ENCODE measurements at regions not wholly inside any gene's neighbourhood (a gene's known extent, or its start where the extent isn't known, plus 50 kb on each side); places are given as distances from the start of the nearest gene placed in this dataset.

DNA sequence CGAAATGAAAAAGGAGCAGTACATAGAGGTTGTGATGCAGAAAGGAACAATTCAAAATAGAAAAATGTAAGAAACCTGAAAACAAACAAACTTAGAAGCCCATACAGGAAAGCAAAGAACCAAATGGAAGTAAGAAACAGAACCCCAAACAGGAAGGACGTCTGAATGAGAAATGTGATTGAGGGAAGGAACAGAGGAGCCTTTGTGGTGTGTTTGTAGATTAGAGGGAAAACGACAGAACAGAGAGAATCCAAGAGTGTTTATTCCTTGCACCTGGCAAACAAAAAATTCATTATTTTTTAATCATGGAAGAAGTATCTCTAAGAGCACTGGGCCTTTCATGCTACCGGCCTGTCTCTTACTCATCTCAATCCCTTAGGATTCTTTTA is 67.8 kb upstream of the ZSWIM6 start:
- Histone ChIP-seq H3K4me3 (no peak overlapping the region), H3K9me1 (ENCODE audit: control insufficient read depth, insufficient read depth, low read length) (no peaks in the 10 kb centered on the region), H3K4me1 (replicated peaks in 1 of 2; ENCODE audit: control insufficient read depth in 2 of 2, insufficient read depth in 2 of 2, low read length in 2 of 2) (no peaks in the 10 kb centered on the region), H3K4me2 (ENCODE audit: insufficient read depth, low read length) (no peak overlapping the region), H2AFZ (ENCODE audit: low read depth, low read length) (no peak overlapping the region), H3K9me3 (replicated peaks; ENCODE audit: control insufficient read depth, insufficient read depth, low read depth, low read length) (no peaks in the 10 kb centered on the region), H3K9ac (ENCODE audit: insufficient read depth in 1 of 2, low read depth in 2 of 2, low read length in 2 of 2) (no peak overlapping the region), H3K27me3 (ENCODE audit: control insufficient read depth in 2 of 2, insufficient read depth in 2 of 2, low read length in 2 of 2) (peaks cover 19 to 26% of the 10 kb centered on the region in 2 experiments), H3K27ac (ENCODE audit: extremely low read depth, low read depth, low read length) (no peak overlapping the region), H3K36me3 (ENCODE audit: control insufficient read depth, insufficient read depth, low read length) (no peaks in the 10 kb centered on the region), H4K20me1 (replicated peaks; ENCODE audit: control insufficient read depth, insufficient read depth, low read length) (no peaks in the 10 kb centered on the region), H3K79me2 (ENCODE audit: control insufficient read depth, insufficient read depth, low read length) (no peaks in the 10 kb centered on the region)
- in situ Hi-C loops (cut with MboI) (no loop called here), intact Hi-C loops (cut with micrococcal nuclease) (no loop called here)
- WGBS (ENCODE audit: insufficient coverage, low coverage, missing lambda C conversion rate) = 0% methylated on average over 4 of the region's 4 CpGs
- DNase-seq (ENCODE audit: extremely low read depth in 1 of 4, low spot score in 3 of 4) (no peak), ATAC-seq (no peak), FAIRE-seq (no peak)
- ChIA-PET POLR2A (interaction anchor here (0.6 kb wide), 1 partner anchor 141 kb away, joined by 3 read pairs; no protein-coding TSS in a partner anchor), CTCF (ENCODE audit: low intra/inter-chr PET ratio) (no interaction called here)
- no TSS peak for BruUV-seq (replicated peaks)
- TF ChIP-seq MYBL2 (IDR thresholded peaks at IDR 0.05; ENCODE audit: low read depth) (no peak), MYBL2 (CRISPR knock-in tag; IDR thresholded peaks at IDR 0.05; ENCODE audit: borderline replicate concordance) (no peak), ZNF583 (CRISPR knock-in tag; IDR thresholded peaks at IDR 0.05) (no peak), SIN3B (IDR thresholded peaks at IDR 0.05; ENCODE audit: low read depth) (no peak), SMAD2 (IDR thresholded peaks at IDR 0.05; ENCODE audit: low read depth, low read length) (no peak), THRAP3 (IDR thresholded peaks at IDR 0.05; ENCODE audit: borderline replicate concordance) (no peak), ZNF12 (CRISPR knock-in tag; IDR thresholded peaks at IDR 0.05) (no peak), MAFF (IDR thresholded peaks at IDR 0.05; ENCODE audit: low read length) (no peak)
- TF ChIP-seq, protein P1, sequence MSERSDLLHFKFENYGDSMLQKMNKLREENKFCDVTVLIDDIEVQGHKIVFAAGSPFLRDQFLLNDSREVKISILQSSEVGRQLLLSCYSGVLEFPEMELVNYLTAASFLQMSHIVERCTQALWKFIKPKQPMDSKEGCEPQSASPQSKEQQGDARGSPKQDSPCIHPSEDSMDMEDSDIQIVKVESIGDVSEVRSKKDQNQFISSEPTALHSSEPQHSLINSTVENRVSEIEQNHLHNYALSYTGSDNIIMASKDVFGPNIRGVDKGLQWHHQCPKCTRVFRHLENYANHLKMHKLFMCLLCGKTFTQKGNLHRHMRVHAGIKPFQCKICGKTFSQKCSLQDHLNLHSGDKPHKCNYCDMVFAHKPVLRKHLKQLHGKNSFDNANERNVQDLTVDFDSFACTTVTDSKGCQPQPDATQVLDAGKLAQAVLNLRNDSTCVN (CRISPR knock-in tag; IDR thresholded peaks at IDR 0.05) = no peak
- TF ChIP-seq, protein P2, sequence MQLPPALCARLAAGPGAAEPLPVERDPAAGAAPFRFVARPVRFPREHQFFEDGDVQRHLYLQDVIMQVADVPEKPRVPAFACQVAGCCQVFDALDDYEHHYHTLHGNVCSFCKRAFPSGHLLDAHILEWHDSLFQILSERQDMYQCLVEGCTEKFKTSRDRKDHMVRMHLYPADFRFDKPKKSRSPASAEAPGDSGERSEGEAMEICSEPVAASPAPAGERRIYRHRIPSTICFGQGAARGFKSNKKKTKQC (CRISPR knock-in tag; IDR thresholded peaks at IDR 0.05) = no peak
- TF ChIP-seq, protein P3, sequence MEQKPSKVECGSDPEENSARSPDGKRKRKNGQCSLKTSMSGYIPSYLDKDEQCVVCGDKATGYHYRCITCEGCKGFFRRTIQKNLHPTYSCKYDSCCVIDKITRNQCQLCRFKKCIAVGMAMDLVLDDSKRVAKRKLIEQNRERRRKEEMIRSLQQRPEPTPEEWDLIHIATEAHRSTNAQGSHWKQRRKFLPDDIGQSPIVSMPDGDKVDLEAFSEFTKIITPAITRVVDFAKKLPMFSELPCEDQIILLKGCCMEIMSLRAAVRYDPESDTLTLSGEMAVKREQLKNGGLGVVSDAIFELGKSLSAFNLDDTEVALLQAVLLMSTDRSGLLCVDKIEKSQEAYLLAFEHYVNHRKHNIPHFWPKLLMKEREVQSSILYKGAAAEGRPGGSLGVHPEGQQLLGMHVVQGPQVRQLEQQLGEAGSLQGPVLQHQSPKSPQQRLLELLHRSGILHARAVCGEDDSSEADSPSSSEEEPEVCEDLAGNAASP (IDR thresholded peaks at IDR 0.05) = no peak
- TF ChIP-seq, protein P4, sequence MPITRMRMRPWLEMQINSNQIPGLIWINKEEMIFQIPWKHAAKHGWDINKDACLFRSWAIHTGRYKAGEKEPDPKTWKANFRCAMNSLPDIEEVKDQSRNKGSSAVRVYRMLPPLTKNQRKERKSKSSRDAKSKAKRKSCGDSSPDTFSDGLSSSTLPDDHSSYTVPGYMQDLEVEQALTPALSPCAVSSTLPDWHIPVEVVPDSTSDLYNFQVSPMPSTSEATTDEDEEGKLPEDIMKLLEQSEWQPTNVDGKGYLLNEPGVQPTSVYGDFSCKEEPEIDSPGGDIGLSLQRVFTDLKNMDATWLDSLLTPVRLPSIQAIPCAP (CRISPR knock-in tag; IDR thresholded peaks at IDR 0.05; ENCODE audit: borderline replicate concordance) = no peak
- TF ChIP-seq, protein P5, sequence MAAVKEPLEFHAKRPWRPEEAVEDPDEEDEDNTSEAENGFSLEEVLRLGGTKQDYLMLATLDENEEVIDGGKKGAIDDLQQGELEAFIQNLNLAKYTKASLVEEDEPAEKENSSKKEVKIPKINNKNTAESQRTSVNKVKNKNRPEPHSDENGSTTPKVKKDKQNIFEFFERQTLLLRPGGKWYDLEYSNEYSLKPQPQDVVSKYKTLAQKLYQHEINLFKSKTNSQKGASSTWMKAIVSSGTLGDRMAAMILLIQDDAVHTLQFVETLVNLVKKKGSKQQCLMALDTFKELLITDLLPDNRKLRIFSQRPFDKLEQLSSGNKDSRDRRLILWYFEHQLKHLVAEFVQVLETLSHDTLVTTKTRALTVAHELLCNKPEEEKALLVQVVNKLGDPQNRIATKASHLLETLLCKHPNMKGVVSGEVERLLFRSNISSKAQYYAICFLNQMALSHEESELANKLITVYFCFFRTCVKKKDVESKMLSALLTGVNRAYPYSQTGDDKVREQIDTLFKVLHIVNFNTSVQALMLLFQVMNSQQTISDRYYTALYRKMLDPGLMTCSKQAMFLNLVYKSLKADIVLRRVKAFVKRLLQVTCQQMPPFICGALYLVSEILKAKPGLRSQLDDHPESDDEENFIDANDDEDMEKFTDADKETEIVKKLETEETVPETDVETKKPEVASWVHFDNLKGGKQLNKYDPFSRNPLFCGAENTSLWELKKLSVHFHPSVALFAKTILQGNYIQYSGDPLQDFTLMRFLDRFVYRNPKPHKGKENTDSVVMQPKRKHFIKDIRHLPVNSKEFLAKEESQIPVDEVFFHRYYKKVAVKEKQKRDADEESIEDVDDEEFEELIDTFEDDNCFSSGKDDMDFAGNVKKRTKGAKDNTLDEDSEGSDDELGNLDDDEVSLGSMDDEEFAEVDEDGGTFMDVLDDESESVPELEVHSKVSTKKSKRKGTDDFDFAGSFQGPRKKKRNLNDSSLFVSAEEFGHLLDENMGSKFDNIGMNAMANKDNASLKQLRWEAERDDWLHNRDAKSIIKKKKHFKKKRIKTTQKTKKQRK (IDR thresholded peaks at IDR 0.05; ENCODE audit: borderline replicate concordance, low read depth, low read length) = no peak

All from K562 (cell line).